ENCODE measurements at regions not wholly inside any gene's neighbourhood (a gene's known extent, or its start where the extent isn't known, plus 50 kb on each side); places are given as distances from the start of the nearest gene placed in this dataset.
A peak's percentile ranks its signal among the peaks of the same experiment; 100 is the strongest.

GRCh38 chr10:28429573-28430216 is 103.2 kb upstream of the WAC start:
- POLR2A ChIA-PET (ENCODE audit: partially characterized antibody), result no interaction called here
- FAIRE-seq (peak; percentile 28), DNase-seq (ENCODE audit: low read depth in 1 of 2, low spot score in 2 of 2) (peak in 1 of 2 experiments; percentile 33)
- Histone ChIP-seq H2BK120ac (replicated peaks; ENCODE audit: low read depth, low read length) (no peak overlapping the region), H2BK15ac (ENCODE audit: low read length) (no peak overlapping the region), H2AK5ac (ENCODE audit: low read depth, low read length) (no peak overlapping the region), H3K9me3 (ENCODE audit: insufficient read depth in 2 of 2, low read depth in 1 of 2, low read length in 1 of 2) (no peaks in the 10 kb centered on the region), H3K4ac (replicated peaks; ENCODE audit: insufficient read length, low read depth, low read length) (no peak overlapping the region), H3K9ac (replicated peaks in 1 of 4; ENCODE audit: extremely low read depth in 1 of 4, low read depth in 3 of 4, low read length in 3 of 4) (no peak overlapping the region), H2BK5ac (ENCODE audit: low read depth, low read length) (no peak overlapping the region), H3K4me1 (replicated peaks in 1 of 4; ENCODE audit: control insufficient read depth in 3 of 4, insufficient read depth in 4 of 4, low read length in 3 of 4) (0 out of 7 replicates have a peak, but pooled peaks cover 0 to 3% (median 0%) of the 10 kb centered on the region in 4 experiments), H4K20me1 (replicated peaks in 1 of 2; ENCODE audit: control insufficient read depth in 1 of 2, insufficient read depth in 2 of 2, low read length in 2 of 2) (no peaks in the 10 kb centered on the region), H3K36me3 (ENCODE audit: control insufficient read depth in 2 of 4, insufficient read depth in 4 of 4, low read length in 3 of 4) (no peaks in the 10 kb centered on the region), H3K14ac (ENCODE audit: insufficient read length) (no peak overlapping the region), H3K79me1 (ENCODE audit: low read depth, low read length) (no peaks in the 10 kb centered on the region), H3K23ac (ENCODE audit: insufficient read length) (no peak overlapping the region), H4K91ac (replicated peaks; ENCODE audit: insufficient read length, low read length) (no peak overlapping the region), H2AFZ (ENCODE audit: low read length) (no peak overlapping the region), H3K18ac (ENCODE audit: extremely low read depth, low read length) (no peak overlapping the region), H2BK20ac (ENCODE audit: low read length) (no peak overlapping the region), H3K4me2 (ENCODE audit: insufficient read depth in 1 of 2, low read depth in 2 of 2, low read length in 2 of 2) (no peak overlapping the region), H3K27ac (ENCODE audit: low read depth, low read length) (no peak overlapping the region), H3K4me3 (ENCODE audit: extremely low read depth in 1 of 4, insufficient read depth in 2 of 4, low read depth in 3 of 4, low read length in 4 of 4) (no peak overlapping the region), H3K79me2 (ENCODE audit: control insufficient read depth in 1 of 2, insufficient read depth in 2 of 2, low read length in 2 of 2) (no peaks in the 10 kb centered on the region), H3K56ac (replicated peaks; ENCODE audit: insufficient read length, low read depth, low read length) (no peak overlapping the region), H4K5ac (ENCODE audit: insufficient read length, low read depth, low read length) (no peak overlapping the region), H3K23me2 (ENCODE audit: low read depth, low read length) (no peaks in the 10 kb centered on the region), H3K27me3 (replicated peaks in 1 of 4; ENCODE audit: control insufficient read depth in 3 of 4, extremely low read depth in 1 of 4, insufficient read depth in 3 of 4, low read length in 3 of 4) (no peaks in the 10 kb centered on the region), H2BK12ac (ENCODE audit: low read depth, low read length) (no peak overlapping the region), H4K8ac (ENCODE audit: extremely low read depth, insufficient read depth, low read length) (no peak overlapping the region)
- CTCF ChIA-PET (ENCODE audit: partially characterized antibody), result interaction anchor here (0.6 to 1.1 kb wide), 2 partner anchors 20 to 763 kb away, joined by 3 read pairs; no protein-coding TSS in a partner anchor
- WGBS, 2 experiments (ENCODE audit: extremely low coverage in 1 of 2, insufficient coverage in 1 of 2, insufficient read length in 1 of 2, insufficient replicate concordance in 2 of 2, low coverage in 1 of 2, low lambda C conversion rate in 2 of 2, missing lambda C conversion rate in 1 of 2), result 80% methylated on average over 3 of the region's 3 CpGs; no CpG with 5 or more reads in 1 of the 2 experiments
- no peak for TF ChIP-seq POLR2A (IDR thresholded peaks at IDR 0.05; ENCODE audit: control extremely low read depth in 1 of 2, low read depth in 2 of 2, low read length in 2 of 2)
- TF ChIP-seq HDAC2 (IDR thresholded peaks at IDR 0.05; ENCODE audit: borderline replicate concordance in 1 of 2, low read depth in 2 of 2, low read length in 2 of 2), result no peak
- TF ChIP-seq BACH1 (IDR thresholded peaks at IDR 0.05; ENCODE audit: low read length), result no peak
- TF ChIP-seq SP1 (IDR thresholded peaks at IDR 0.05; ENCODE audit: low read depth, low read length), result peak; percentile 71; the same call in 1 of the 2 replicates
- no peak for TF ChIP-seq RBBP5 (IDR thresholded peaks at IDR 0.05; ENCODE audit: borderline replicate concordance, low read depth, low read length)

Data from H1 (cell line).